GM19238 (cell line): ENCODE measurements at regions not wholly inside any gene's neighbourhood (a gene's known extent, or its start where the extent isn't known, plus 50 kb on each side); places are given as distances from the start of the nearest gene placed in this dataset.
A peak's percentile ranks its signal among the peaks of the same experiment; 100 is the strongest.

Source experiments
- DNase-seq: peaks from one replicate; pipeline ENCODE4 v3.0.0; 2011; ENCODE audit warnings: low spot score; ENCODE audit not compliant: insufficient read length

DNA sequence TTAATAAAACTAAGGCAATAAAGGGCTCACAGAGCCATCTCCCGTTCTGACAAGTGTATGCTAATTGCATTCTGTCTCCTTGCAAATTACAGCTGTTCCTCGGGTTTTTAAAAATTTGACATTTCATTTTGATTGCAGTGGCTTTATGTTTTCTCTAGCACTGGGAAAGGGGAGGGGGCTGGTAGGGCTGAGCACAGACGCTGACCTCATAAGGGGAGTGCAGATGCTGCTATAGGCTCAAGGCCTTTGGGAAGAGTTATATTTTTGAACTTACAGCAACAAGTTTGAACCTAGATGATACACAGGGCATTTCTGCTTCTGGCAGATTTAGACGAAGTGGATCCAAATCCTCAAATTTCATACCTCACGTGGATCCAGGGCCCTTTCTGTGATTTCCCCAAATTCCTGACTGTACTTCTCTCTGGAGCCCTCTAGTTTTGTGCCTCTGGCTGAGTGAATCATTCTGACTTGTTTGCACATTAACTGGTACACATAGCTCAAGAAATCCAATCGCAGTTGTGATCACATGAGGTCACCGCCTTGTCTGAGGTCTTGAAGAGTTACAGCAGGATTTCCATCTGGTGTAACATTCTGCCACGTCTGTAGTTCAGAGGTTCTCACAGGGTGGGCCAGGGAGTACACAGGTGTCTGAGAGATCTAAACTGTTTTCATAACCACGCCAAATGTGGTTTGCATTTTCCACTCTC is 230.3 kb downstream of the C1orf94 start:
- DNase-seq, result no peak

DNA sequence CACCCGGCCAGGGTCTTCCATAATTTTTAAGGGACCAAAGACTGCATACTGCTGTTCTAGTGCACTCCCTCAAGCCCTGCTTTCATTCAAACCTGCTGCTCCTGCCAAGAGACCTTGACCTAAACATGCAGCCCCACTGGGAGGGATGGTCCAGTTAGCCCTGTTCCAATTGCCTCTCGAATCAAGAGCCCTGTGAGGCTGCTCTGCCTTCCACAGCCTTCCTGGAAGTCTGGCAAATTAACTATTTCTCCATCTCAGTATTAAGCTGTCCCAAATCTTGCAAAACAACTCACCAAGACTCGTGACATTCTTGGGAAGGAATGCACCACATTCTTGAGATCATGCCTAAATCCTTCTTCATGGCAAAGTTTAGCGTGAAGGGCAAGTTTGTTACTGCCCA is 231.3 kb downstream of the C1orf94 start:
- DNase-seq, result no peak

DNA sequence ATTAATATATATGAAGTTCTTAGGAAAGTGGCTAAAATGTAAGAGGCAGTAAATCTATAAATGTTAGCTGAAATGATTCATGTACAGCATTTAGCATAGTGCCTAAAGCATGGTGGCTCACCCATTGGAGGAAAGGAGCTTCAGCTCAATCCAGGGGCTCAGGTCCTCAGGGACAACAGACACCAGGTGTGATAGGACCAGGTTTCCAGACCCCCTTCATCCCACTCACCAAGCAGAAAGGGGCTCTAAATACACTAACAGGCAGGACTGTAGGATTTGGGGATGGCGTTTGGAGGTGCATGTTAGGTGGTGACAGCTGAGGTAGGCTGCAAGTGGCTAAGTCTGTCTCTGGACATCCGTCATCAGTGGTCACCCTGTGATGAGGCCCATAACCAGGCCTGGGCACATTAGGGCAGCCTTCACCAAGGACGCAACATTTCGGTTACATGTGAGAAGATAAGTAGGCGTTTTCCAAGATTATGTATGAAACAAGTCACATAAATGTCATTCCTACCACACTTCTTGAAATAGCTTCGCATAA is 233.1 kb downstream of the C1orf94 start:
- no peak for DNase-seq

DNA sequence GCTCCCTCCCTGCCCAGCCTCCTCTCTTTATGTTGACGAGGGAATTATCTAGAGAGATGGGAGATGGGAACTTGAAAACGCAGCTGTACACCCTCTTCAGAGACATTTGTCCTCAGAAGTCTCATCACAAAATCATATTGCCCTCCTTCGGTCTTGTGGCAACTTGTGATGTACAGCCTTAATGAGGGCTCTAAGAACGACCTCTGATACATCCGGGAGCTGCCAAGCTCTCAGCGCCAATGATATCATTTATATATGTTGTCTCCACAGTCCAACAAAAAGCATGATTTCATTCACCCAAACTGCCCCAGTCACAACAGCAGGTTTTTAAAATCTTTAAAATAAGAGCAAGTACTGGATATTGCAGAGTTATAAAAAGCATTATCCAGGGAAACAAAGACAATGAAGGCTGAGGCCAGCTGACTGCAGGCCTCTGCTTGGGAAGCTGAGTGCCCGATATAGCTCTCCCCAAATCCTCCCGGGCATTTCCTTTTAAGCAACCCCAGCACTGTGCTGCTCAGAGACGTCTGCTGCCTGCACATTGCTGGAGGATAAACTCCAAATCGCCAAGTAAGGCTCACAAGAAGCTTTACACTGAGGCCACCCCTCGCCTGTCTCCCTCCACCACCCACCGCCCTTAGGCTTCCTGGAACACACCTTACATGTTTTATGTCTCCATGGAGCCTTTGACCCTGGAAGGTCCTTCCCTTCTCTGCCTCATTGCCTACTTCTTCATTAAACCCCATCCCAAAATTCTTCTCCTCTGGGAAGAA is 236.1 kb downstream of the C1orf94 start:
- no peak for DNase-seq

DNA sequence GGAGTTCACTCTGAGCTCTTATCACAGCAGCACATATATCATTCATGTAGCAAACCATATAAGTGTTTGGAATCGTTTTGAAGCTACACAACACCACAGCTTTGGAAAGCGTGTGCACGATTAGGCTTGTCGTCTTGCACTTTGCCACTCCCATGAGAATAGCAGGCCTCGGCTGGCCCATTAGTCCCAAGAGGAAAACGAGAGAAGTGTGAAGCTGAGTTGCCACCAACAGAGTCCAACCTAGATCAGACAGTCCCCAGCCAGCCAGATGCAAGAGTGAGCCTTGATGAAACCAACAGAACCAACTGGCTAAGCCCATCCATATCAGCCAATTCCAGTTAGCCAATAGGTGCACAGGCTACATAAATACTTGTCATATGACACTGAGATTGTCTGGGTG is 238.4 kb downstream of the C1orf94 start:
- DNase-seq, result no peak

DNA sequence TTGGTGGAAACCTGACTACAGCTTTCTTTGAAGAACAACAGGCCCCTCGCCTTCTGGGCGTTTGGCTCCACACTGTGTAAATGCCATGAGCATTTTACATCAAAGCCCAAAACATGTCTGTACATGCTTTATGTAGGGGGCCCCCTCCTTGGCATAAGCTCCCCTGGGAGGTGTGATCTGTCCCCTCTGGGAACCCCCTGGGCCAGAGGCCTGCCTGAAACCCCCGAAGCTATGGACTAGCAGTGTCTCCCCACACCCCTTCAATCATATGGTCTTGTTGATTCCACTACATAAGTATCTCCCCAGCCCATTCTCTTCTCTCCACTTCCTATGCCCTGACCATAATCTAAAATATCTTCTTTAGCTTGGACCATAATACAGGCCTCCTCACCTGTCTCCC is 241.5 kb downstream of the C1orf94 start:
- no peak for DNase-seq

DNA sequence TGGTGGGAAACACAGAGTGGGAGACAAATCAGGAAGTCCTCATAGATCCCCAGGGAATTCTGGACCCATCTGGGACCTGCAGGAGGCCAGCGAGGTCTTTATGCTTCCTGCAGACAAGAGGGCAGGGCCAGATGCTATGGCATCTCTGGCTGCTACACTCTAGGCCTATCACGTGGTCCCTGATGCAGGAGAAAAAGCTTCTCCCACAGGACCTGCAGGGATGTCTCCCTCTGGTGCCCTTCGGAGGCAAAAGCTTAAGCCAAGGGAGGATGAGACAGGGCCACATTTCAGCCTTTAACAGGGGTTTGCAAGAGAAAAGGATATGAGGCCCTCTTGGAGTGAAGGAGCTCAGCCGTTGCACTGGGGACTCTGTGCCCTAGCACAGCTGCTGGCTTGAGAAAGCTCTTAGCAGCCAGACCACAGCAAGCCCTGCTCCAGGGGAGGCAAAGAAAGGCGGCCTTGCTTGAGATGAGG is 243.0 kb downstream of the C1orf94 start:
- no peak for DNase-seq

DNA sequence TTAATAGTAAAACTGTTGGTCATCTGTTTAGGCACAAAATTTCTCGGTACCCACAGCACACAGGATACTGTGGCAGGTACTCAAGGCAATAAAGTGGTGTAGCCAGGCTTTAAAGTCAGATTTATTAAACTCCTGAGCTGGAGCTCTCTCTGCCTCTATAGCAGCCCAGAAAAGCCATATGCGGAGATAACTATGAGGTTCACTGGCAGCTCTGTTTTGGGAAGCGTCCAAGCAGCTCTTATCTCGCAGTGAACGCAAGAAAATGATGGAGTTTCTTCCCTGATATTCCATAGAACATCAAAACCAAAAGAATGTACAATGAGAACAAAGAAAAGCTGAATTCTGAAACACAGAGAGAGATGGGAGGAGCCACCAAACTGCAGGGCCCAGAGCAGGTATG is 248.3 kb downstream of the C1orf94 start:
- no peak for DNase-seq

DNA sequence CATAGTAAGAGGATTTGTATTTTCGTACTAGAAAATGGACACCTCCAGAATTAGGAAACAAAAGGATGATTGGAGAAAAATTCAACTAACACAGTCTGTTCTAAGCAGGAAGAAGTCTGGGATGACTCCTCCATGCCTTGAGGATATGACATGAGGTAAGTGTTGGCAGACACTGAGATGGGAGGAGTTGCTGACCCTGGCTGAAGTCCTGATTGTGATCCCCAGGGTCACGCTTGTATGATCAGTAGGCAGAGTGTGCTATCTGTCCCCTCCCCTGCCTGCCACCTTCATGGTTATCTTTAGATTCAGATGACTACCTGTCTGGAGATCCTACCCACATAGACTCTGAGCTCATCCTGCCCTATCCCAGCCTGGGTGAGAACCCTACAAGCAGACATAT is 249.1 kb downstream of the C1orf94 start:
- no peak for DNase-seq

DNA sequence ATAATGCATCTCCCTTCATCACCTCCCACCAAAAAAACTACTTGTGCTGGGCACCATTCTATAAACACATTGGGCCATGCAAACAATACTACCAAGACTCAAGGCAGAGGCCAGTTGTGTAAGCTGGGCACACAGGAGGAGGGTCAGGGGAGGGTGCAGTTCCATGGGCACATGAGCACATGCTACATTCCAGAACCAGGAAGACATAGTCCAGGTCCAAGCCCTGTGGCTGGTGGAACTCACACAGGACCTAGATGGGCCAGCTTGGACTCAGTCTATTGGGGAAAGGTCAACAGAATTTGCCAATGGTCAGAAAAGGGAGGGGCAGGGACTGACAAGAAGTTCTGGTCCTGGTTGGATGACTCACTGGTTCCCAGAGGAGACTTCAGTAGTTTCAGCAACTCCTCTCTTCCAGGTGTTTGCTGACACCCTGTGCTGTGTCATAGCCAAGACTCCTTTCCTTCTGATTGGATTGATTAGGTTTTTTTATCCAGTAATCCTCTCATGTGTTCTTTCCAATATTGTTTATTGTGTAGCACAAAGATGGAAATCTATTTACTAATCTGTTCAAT is 249.7 kb downstream of the C1orf94 start:
- no peak for DNase-seq

DNA sequence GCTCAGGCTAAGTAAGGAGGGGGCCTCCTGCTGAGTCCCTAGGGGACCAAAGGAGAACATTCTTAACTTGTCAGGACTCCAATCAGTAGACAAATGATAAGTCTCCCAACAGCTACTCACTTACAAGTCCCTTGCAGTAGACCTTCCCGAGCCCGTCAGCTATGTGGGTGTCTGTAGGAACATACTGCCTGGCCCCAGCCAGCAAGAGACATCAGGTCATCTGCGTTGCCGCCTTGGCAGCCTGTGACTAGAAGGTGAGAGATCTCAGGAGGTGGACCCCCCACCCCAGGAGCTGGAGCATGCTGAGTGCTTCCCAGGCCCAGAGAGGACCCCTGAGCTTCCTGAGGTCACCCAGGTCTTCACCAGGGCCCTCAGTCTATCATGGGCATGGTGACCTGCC is 250.5 kb downstream of the C1orf94 start:
- no peak for DNase-seq

DNA sequence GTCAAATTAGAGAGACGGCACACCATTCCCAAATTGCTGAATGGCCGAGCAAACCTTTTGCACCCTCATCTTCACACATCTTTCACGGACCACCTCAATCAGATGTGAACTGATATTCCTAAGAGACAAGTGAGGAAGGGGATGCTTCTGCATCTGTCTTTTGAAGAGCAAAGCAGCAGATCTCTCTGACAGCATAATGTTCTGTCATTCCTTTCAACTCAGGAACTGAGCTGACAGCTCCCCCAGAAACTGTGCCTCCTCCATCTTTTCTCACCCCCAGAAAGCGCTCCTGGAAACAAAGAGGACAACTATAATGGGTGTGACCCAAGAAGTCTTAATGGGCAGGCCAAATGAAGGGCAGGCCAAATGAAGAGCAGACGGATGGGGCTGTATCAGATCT is 256.4 kb downstream of the C1orf94 start:
- DNase-seq, result no peak

DNA sequence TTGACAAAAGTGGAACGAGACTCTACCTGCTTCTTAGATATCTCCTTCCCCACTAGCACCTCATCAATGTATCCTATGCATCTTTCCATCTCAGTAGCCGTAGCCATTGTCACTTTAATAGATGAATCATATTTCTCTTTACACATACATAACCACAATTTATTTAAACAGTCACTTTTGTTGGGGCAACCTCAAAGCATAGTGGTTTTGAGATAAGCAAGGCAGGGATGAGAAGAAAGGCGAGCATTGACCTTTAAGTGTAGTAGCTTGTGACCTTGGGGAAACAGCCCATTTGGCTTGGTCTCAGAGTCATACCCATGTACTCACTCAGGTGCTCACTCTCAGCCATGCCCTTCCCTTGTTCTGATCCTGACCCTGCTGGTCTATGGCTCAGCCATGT is 260.1 kb downstream of the C1orf94 start:
- DNase-seq, result no peak

DNA sequence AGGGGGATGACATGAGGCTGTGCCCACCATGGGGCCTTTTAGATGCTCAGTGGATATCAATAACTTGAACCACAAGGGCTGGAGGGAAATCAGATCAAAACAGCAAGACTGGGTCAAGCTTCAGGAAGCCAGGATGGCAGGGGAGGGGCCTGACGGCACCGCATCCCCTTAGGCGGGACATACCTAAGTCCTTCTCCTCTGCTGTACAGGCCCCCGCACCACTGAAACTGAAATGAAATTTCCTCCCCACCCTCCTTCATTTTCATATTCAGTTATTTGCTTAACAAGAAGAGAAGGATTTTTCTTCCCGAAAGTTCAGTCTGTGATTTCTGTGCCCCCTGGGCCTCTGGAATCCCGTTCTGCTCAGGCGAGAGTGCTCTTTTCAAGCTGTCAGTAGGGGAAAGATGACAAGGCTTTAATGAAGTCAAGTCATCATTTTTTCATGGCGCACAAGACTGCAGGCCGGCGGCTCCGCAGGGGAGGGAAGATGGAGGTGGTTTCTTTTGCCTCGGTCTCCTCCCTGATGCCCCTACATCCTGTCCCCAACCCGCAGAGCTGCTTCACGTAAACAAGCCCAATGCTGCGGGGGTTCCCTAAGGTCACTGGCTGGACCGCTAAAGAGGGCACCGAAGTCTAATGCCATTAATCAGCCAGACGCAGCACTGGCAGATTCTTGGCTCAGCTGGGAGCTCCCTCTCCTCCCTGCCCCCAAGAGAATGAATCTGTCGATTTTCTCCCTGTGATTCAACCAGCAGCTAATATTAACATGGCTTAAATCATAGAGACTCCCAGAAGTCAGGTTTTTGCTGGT is 264.8 kb downstream of the C1orf94 start:
- DNase-seq, result no peak

DNA sequence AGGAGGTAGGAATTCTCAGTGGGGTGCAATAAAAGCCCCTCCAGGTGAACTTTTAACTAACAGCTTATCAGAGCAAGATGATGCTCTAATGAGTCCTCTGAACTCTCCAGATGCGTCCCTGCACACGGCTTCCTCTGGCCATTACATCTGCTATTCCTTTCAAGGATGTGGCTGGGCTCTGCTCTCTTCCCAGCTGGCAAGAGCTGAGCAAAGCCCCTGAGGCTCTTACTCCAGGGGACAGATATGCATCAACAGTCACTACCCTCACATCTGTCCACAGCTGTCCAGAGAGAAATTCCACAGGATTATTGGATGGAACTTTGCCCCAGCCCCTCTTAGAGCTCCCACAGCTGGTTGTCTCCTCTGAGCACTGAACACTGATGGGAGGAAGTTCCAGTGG is 267.8 kb downstream of the C1orf94 start:
- no peak for DNase-seq

DNA sequence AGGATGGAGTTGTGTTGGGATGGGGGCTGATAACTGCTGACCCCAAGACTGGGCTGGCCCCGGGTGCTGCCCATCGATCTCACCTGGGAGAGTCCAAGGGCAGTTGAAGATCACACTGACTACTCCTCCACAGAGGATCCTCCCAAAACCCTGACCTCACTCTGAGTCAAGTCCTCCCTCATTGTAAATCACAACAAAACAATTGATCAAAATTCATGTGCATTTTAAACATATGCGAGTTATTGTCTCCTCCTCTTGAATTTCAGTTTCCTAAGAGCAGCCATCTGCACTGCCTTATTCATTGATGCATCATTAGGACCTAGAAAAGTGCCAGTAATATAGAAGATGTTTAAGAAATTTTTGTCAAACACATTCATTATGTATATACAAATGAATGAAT is 273.6 kb downstream of the C1orf94 start:
- DNase-seq, result no peak

DNA sequence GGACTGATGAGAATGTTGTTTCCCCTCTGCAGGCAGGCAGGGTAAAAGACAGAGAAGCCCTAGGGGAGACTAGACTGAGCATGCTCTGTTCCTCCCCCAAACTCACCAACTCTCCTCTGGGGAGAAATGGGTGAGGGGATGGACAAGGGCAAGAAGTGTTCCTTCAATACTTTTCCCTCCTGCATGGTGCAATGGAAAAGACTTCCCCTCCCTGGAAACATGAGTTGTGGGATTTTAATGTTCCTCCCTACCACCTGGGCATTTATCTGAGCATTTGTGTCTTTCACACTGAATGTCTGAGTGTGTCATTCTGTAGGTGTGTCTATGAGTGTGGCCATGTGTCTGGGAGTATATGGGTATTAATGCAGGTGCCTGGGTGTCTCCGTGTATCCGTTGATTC is 275.7 kb downstream of the C1orf94 start:
- no peak for DNase-seq

DNA sequence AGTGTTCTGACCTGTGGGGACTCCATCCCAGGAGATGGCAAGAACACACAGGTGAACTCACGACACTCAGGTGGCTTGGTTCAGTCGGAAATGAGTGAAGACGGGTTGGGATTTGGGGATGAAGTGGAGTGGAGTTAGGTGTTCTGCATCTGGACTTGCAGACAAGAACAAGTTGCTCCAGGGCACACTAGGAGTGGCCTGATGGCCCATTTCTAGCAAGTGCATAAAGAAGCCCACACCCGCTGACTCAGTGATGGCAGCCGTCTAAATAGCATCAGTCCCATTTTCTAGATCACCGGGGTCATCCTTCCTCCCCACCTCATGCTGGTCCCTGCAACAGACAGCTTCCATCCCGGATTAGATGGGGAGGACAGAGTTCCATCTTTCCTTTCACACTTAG is 278.4 kb downstream of the C1orf94 start:
- no peak for DNase-seq

DNA sequence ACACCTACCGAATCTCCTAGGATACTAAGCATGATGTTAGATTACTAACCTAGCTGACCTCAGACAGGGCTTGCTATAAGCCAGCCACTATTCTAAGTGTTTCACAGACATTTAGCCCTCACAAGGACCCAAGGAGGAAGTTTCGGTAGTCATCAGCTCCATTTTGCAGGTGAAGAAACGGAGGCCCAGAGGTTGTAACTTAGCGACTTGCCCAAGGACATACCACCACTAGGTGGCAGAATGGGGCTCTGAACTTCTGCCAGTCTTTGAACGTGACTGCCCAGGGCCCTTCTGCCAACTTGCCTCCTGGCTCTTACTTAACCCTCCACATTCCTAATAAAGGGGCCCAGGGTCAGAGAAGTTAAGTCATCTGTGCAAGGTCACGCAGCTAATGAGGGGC is 283.5 kb downstream of the C1orf94 start:
- peak; percentile 49 for DNase-seq

DNA sequence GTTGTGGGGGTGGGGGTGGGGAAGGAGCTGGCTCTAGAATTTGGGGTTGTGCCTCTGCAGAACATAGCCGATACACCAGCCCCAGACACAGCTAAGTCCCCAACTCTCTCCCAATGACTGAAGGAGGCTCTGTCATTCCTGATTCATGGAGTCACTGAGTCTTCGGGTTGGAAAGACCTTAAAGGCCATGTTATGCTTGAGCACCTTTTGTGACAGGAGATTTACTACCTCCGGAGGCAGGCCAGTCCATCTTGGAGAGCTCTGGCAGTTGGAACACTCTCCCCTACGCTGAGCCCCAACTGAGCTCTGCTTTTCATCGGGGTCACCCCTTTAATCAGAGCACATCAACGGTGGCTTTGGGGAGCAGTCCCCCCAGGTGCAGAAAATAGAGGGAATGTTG is 284.4 kb upstream of the GJB5 start:
- no peak for DNase-seq

DNA sequence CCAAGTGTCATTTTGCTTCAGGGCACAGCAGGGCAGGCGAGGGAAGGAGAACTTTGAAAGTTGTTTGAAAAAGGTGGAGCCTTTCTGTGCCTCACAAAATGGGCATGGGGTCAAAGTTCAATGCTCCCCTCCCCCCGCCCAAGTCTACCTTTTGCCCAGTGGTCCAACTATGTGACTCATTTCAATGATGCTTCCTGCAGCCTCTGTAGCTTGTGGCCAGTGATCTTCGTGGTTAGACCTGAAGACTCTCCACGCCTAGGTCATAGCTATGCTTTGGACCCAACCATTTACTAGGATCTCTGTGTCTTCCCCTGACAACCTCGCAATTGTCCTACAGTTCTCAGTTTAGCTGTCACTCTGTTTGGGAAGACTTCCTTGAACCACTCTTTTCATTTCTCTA is 280.3 kb upstream of the GJB5 start:
- no peak for DNase-seq

DNA sequence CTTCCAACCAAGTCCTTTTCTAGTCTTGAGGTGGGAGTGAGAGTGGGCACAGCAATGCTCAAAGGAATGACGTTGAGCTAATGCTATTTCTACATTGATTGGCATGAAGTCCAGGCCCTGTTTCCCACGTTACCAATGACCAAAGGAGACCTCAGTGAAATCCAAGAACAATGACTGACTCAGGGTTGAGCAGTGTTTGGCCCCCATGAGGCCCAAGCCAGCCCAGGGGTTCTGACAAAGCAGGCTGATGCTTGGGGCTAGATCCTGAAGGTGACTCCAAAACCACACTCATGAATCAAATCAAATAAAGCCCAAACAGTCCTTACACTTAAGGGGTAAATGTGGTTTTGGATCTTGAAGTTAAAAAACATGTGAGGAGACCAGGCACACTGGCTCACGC is 278.5 kb upstream of the GJB5 start:
- DNase-seq, result no peak
